NB4 (cell line): ENCODE measurements at regions not wholly inside any gene's neighbourhood (a gene's known extent, or its start where the extent isn't known, plus 50 kb on each side); places are given as distances from the start of the nearest gene placed in this dataset.

Experiments used
- MYC ChIP-seq: IDR thresholded peaks from 2 replicates; pipeline ENCODE4 v1.6.1; 2011; ENCODE audit warnings: low read depth, low read length
- POLR2A ChIP-seq: IDR thresholded peaks from 2 replicates; pipeline ENCODE4 v1.6.1; 2011; ENCODE audit warnings: mild to moderate bottlenecking; ENCODE audit not compliant: insufficient read length; ENCODE audit errors: extremely low read depth
- TF ChIP-seq, protein P1 (sequence below): IDR thresholded peaks from one replicate; pipeline ENCODE4 v1.5.1; 2012; ENCODE audit warnings: low read depth, low read length

DNA sequence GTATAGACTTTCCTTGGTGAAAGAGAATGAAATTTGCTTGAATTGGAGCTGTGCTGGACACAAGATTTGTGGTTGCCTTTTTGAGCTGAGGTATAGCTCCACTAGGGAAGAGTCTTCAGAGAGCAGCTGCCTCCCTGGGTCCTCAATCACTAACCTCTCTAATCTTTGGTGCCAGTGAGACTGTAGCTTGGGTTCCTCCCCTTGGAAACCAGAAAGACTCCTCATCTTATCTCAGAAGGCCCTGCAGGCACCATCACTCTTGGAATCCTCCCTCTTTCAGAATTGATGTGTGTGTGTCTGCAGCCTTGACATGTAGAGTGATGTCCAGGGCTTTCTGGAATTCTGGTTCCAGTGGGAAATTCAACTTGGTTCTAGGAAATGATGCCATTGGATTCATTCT, 426.5 kb downstream of the RPS24 start:
- TF ChIP-seq, protein P1, sequence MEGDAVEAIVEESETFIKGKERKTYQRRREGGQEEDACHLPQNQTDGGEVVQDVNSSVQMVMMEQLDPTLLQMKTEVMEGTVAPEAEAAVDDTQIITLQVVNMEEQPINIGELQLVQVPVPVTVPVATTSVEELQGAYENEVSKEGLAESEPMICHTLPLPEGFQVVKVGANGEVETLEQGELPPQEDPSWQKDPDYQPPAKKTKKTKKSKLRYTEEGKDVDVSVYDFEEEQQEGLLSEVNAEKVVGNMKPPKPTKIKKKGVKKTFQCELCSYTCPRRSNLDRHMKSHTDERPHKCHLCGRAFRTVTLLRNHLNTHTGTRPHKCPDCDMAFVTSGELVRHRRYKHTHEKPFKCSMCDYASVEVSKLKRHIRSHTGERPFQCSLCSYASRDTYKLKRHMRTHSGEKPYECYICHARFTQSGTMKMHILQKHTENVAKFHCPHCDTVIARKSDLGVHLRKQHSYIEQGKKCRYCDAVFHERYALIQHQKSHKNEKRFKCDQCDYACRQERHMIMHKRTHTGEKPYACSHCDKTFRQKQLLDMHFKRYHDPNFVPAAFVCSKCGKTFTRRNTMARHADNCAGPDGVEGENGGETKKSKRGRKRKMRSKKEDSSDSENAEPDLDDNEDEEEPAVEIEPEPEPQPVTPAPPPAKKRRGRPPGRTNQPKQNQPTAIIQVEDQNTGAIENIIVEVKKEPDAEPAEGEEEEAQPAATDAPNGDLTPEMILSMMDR = no peak
- no peak for TF ChIP-seq MYC
- TF ChIP-seq POLR2A = no peak
